Ovary (tissue), 7 donors: ENCODE measurements at regions not wholly inside any gene's neighbourhood (a gene's known extent, or its start where the extent isn't known, plus 50 kb on each side); places are given as distances from the start of the nearest gene placed in this dataset.

Source experiments
- DNase-seq, 5 donors: peaks; one replicate each; pipeline ENCODE4 v3.0.0-alpha.2; 2019 to 2020
- H3K27ac ChIP-seq, 2 donors: fragments of 200-600 bp; one replicate each; pipeline versions ENCODE4 v1.5.1 to v1.8.0; 2019 to 2022
- H3K27me3 ChIP-seq: fragments of 200-600 bp; one replicate; pipeline ENCODE4 v1.8.0; 2022
- H3K36me3 ChIP-seq: fragments of 200-600 bp; sonication (generic); one replicate; pipeline ENCODE4 v1.5.1; 2019
- H3K4me1 ChIP-seq: one replicate; pipeline ENCODE4 v1.8.1; 2013; ENCODE audit warnings: mild to moderate bottlenecking, moderate library complexity; ENCODE audit not compliant: insufficient read depth
- H3K4me3 ChIP-seq: fragments of 200-600 bp; sonication (generic); one replicate; pipeline ENCODE4 v1.5.1; 2017
- H3K9me3 ChIP-seq, 2 donors: fragments of 200-600 bp in 1 of 2; sonication (generic) in 1 of 2; one replicate each; pipeline versions ENCODE4 v1.5.1 to v1.8.1; 2013 to 2019; ENCODE audit warnings: mild to moderate bottlenecking in 1 of 2, moderate library complexity in 1 of 2
- CTCF ChIP-seq, 3 donors: fragments of 450-650 bp in 2 of 3; fragments of 200-600 bp in 1 of 3; IDR thresholded peaks; one replicate each; pipeline versions ENCODE4 v1.5.1 to v1.8.0; 2016 to 2022; ENCODE audit warnings: antibody characterized with exemption in 3 of 3, mild to moderate bottlenecking in 1 of 3
- EP300 ChIP-seq: sonication (generic); formaldehyde crosslinking; IDR thresholded peaks from one replicate; pipeline ENCODE4 v1.6.1; 2017; ENCODE audit warnings: antibody characterized with exemption
- POLR2A ChIP-seq: fragments of 450-650 bp; IDR thresholded peaks from one replicate; pipeline ENCODE4 v1.6.1; 2017; ENCODE audit warnings: antibody characterized with exemption, mild to moderate bottlenecking, moderate library complexity
- WGBS, 3 donors: extraction: QIAGEN DNeasy Blood & Tissue Kit in 1 of 3; methylation state at CpG; one replicate each; pipeline versions ENCODE4 v1.1.5 to v1.1.7; 2013 to 2017; 5-methylcytosine and 5-hydroxymethylcytosine counted together
- intact Hi-C, 4 donors: fragments of 100-400 bp; cut with DNase I; formaldehyde crosslinking; loops; one replicate each; pipeline versions ENCODE4 v1.11.0 to v1.15.1; 2022 to 2023
- donor health status: DM: no; HTN: no; CAD: no; lungs with moderate emphysema.
- donor health status: DM: no; HTN: no; CAD: no.
- donor health status: Bipolar disorder and iron deficiency.
- donor health status: DM: no; HTN: no; CAD: no.
- donor health status: DM: yes; HTN: yes; CAD: no.

- Histone ChIP-seq H3K36me3 (no peaks in the 10 kb centered on the region), H3K9me3 (no peaks in the 10 kb centered on the region), H3K27ac (no peak overlapping the region), H3K4me3 (no peak overlapping the region), H3K27me3 (no peaks in the 10 kb centered on the region), H3K4me1 (no peaks in the 10 kb centered on the region)
- TF ChIP-seq EP300 (no peak), POLR2A (no peak), CTCF (IDR thresholded peaks at IDR 0.05) (no peak)
- 75 to 84% (median 77%) methylated on average over 3 of the region's 3 CpGs for WGBS, 3 donors
- no peak for DNase-seq
- intact Hi-C loops = no loop called here
Observed at GRCh38 chr4:60868232-60868960, 331.7 kb upstream of the ADGRL3 start.

GRCh38 chr4:60879135-60879701, 320.9 kb upstream of the ADGRL3 start:
- H3K27me3 ChIP-seq = no peaks in the 10 kb centered on the region
- 78 to 89% (median 86%) methylated on average over 1 of the region's 1 CpG for WGBS, 3 donors

GRCh38 chr4:60884587-60884986, 315.5 kb upstream of the ADGRL3 start:
- H3K27ac ChIP-seq = no peak overlapping the region
- intact Hi-C loops = no loop called here
- WGBS, 3 donors = 2 to 4% (median 4%) methylated on average over 7 of the region's 7 CpGs
- no peaks in the 10 kb centered on the region for H3K36me3 ChIP-seq
- no peak for DNase-seq
- TF ChIP-seq POLR2A (no peak), CTCF (IDR thresholded peaks at IDR 0.05) (no peak), EP300 (no peak)
- H3K9me3 ChIP-seq = no peaks in the 10 kb centered on the region
- no peaks in the 10 kb centered on the region for H3K27me3 ChIP-seq
- no peak overlapping the region for H3K4me3 ChIP-seq
- H3K4me1 ChIP-seq = no peaks in the 10 kb centered on the region

More at GRCh38 chr4:60879135-60879701, 320.9 kb upstream of the ADGRL3 start:
- DNase-seq = no peak
- Histone ChIP-seq H3K9me3 (no peaks in the 10 kb centered on the region), H3K27ac (no peak overlapping the region), H3K36me3 (no peaks in the 10 kb centered on the region), H3K4me1 (no peaks in the 10 kb centered on the region), H3K4me3 (no peak overlapping the region)
- TF ChIP-seq EP300 (no peak), CTCF (IDR thresholded peaks at IDR 0.05) (no peak), POLR2A (no peak)
- intact Hi-C loops = no loop called here

GRCh38 chr4:60885011-60885410, 315.1 kb upstream of the ADGRL3 start:
- H3K36me3 ChIP-seq = no peaks in the 10 kb centered on the region
- TF ChIP-seq POLR2A = no peak
- no peak for TF ChIP-seq EP300
- no peak for TF ChIP-seq CTCF (IDR thresholded peaks at IDR 0.05)
- no peaks in the 10 kb centered on the region for H3K4me1 ChIP-seq
- no peak for DNase-seq
- no peaks in the 10 kb centered on the region for H3K27me3 ChIP-seq
- WGBS, 3 donors = 6 to 8% (median 7%) methylated on average over 2 of the region's 2 CpGs
- H3K4me3 ChIP-seq = no peak overlapping the region
- no peaks in the 10 kb centered on the region for H3K9me3 ChIP-seq
- intact Hi-C loops = no loop called here
- no peak overlapping the region for H3K27ac ChIP-seq
